IPS-20b (cell line): ENCODE measurements at regions not wholly inside any gene's neighbourhood (a gene's known extent, or its start where the extent isn't known, plus 50 kb on each side); places are given as distances from the start of the nearest gene placed in this dataset.

Experiments used
- H3K27ac ChIP-seq: one replicate; pipeline ENCODE4 v1.5.1; 2013; ENCODE audit warnings: low read length
- H3K27me3 ChIP-seq: 2 replicates; pipeline ENCODE4 v1.6.1; 2013; ENCODE audit warnings: mild to moderate bottlenecking, low read length, inconsistent platforms; ENCODE audit not compliant: insufficient read depth
- H3K36me3 ChIP-seq: 2 replicates; pipeline ENCODE4 v1.6.1; 2013; ENCODE audit warnings: low read depth, mild to moderate bottlenecking, inconsistent platforms, low read length, moderate library complexity; ENCODE audit not compliant: insufficient read depth
- H3K4me1 ChIP-seq: 2 replicates; pipeline ENCODE4 v1.6.1; 2013; ENCODE audit warnings: mild to moderate bottlenecking, control low read depth, inconsistent platforms, low read length, moderate library complexity; ENCODE audit not compliant: insufficient read depth
- H3K4me3 ChIP-seq: 2 replicates; pipeline ENCODE4 v1.5.1; 2013; ENCODE audit warnings: mild to moderate bottlenecking, low read length, inconsistent platforms
- H3K9ac ChIP-seq: 2 replicates; pipeline ENCODE4 v1.6.1; 2013; ENCODE audit warnings: low read depth, mild to moderate bottlenecking, inconsistent platforms, low read length, moderate library complexity
- H3K9me3 ChIP-seq: 2 replicates; pipeline ENCODE4 v1.6.1; 2013; ENCODE audit warnings: mild to moderate bottlenecking, low read depth, low read length, inconsistent platforms; ENCODE audit not compliant: insufficient read depth

GRCh38 chr13:24053519-24054251, 106.8 kb upstream of the SPATA13 start:
- no peak overlapping the region for H3K9ac ChIP-seq
- no peak overlapping the region for H3K27ac ChIP-seq
- H3K4me1 ChIP-seq: peaks cover 11% of the 10 kb centered on the region; the same call in 1 of the 2 replicates
- H3K9me3 ChIP-seq: no peaks in the 10 kb centered on the region
- no peaks in the 10 kb centered on the region for H3K27me3 ChIP-seq
- H3K36me3 ChIP-seq: no peaks in the 10 kb centered on the region
- no peak overlapping the region for H3K4me3 ChIP-seq

- Histone ChIP-seq H3K9ac (no peak overlapping the region), H3K9me3 (no peaks in the 10 kb centered on the region), H3K27ac (no peak overlapping the region), H3K4me1 (peaks cover 2% of the 10 kb centered on the region; the same call in 1 of the 2 replicates), H3K27me3 (no peaks in the 10 kb centered on the region), H3K36me3 (no peaks in the 10 kb centered on the region), H3K4me3 (no peak overlapping the region)
Observed at GRCh38 chr13:24056616-24057137, 103.8 kb upstream of the SPATA13 start.

- Histone ChIP-seq H3K27ac (no peak overlapping the region), H3K36me3 (no peaks in the 10 kb centered on the region), H3K27me3 (no peaks in the 10 kb centered on the region), H3K4me3 (no peak overlapping the region), H3K9ac (no peak overlapping the region), H3K9me3 (no peaks in the 10 kb centered on the region), H3K4me1 (no peaks in the 10 kb centered on the region)
Observed at GRCh38 chr13:24060993-24061392, 99.5 kb upstream of the SPATA13 start.

- Histone ChIP-seq H3K9ac (no peak overlapping the region), H3K36me3 (no peaks in the 10 kb centered on the region), H3K9me3 (no peaks in the 10 kb centered on the region), H3K4me1 (peaks cover 12% of the 10 kb centered on the region; the same call in 1 of the 2 replicates), H3K27ac (no peak overlapping the region), H3K4me3 (no peak overlapping the region), H3K27me3 (no peaks in the 10 kb centered on the region)
Observed at GRCh38 chr13:24063281-24063877, 97.1 kb upstream of the SPATA13 start.

- H3K9ac ChIP-seq: no peak overlapping the region
- H3K9me3 ChIP-seq: no peaks in the 10 kb centered on the region
- no peak overlapping the region for H3K4me3 ChIP-seq
- H3K36me3 ChIP-seq: no peaks in the 10 kb centered on the region
- H3K4me1 ChIP-seq: peaks cover 12% of the 10 kb centered on the region; the same call in 1 of the 2 replicates
- H3K27ac ChIP-seq: no peak overlapping the region
- no peaks in the 10 kb centered on the region for H3K27me3 ChIP-seq
Observed at GRCh38 chr13:24064371-24064770, 96.1 kb upstream of the SPATA13 start.

- Histone ChIP-seq H3K27ac (no peak overlapping the region), H3K36me3 (no peaks in the 10 kb centered on the region), H3K4me3 (no peak overlapping the region), H3K9ac (no peak overlapping the region), H3K27me3 (no peaks in the 10 kb centered on the region), H3K9me3 (no peaks in the 10 kb centered on the region), H3K4me1 (peaks cover 12% of the 10 kb centered on the region; the same call in 1 of the 2 replicates)
Observed at GRCh38 chr13:24065176-24065575, 95.3 kb upstream of the SPATA13 start.

GRCh38 chr13:24066405-24067295, 93.9 kb upstream of the SPATA13 start:
- no peaks in the 10 kb centered on the region for H3K36me3 ChIP-seq
- no peak overlapping the region for H3K27ac ChIP-seq
- no peaks in the 10 kb centered on the region for H3K9me3 ChIP-seq
- H3K27me3 ChIP-seq: no peaks in the 10 kb centered on the region
- peaks cover 12% of the 10 kb centered on the region; the same call in 1 of the 2 replicates for H3K4me1 ChIP-seq
- no peak overlapping the region; the same call in 1 of the 2 replicates for H3K4me3 ChIP-seq
- H3K9ac ChIP-seq: no peak overlapping the region

- H3K27me3 ChIP-seq: no peaks in the 10 kb centered on the region
- H3K27ac ChIP-seq: no peak overlapping the region
- H3K9me3 ChIP-seq: no peaks in the 10 kb centered on the region
- H3K4me3 ChIP-seq: no peak overlapping the region
- no peak overlapping the region for H3K9ac ChIP-seq
- no peaks in the 10 kb centered on the region for H3K36me3 ChIP-seq
- peaks cover 12% of the 10 kb centered on the region; the same call in 1 of the 2 replicates for H3K4me1 ChIP-seq
Observed at GRCh38 chr13:24068472-24068871, 92.0 kb upstream of the SPATA13 start.

GRCh38 chr13:24071016-24071415, 89.5 kb upstream of the SPATA13 start:
- H3K4me1 ChIP-seq: peaks cover 17% of the 10 kb centered on the region; the same call in 1 of the 2 replicates
- H3K27me3 ChIP-seq: no peaks in the 10 kb centered on the region
- H3K27ac ChIP-seq: no peak overlapping the region
- H3K36me3 ChIP-seq: no peaks in the 10 kb centered on the region
- no peaks in the 10 kb centered on the region for H3K9me3 ChIP-seq
- H3K4me3 ChIP-seq: no peak overlapping the region
- no peak overlapping the region for H3K9ac ChIP-seq

GRCh38 chr13:24071423-24072075, 89.0 kb upstream of the SPATA13 start:
- Histone ChIP-seq H3K4me3 (no peak overlapping the region), H3K27me3 (no peaks in the 10 kb centered on the region), H3K9me3 (no peaks in the 10 kb centered on the region), H3K27ac (no peak overlapping the region), H3K4me1 (peaks cover 18% of the 10 kb centered on the region; the same call in 1 of the 2 replicates), H3K9ac (no peak overlapping the region), H3K36me3 (no peaks in the 10 kb centered on the region)

- no peaks in the 10 kb centered on the region for H3K36me3 ChIP-seq
- peaks cover 15% of the 10 kb centered on the region; the same call in 1 of the 2 replicates for H3K4me1 ChIP-seq
- H3K9me3 ChIP-seq: no peaks in the 10 kb centered on the region
- no peak overlapping the region for H3K27ac ChIP-seq
- no peak overlapping the region for H3K4me3 ChIP-seq
- no peaks in the 10 kb centered on the region for H3K27me3 ChIP-seq
- H3K9ac ChIP-seq: no peak overlapping the region
Observed at GRCh38 chr13:24073657-24074056, 86.9 kb upstream of the SPATA13 start.
